Germinal center (tissue), 1 donor: ENCODE measurements at regions not wholly inside any gene's neighbourhood (a gene's known extent, or its start where the extent isn't known, plus 50 kb on each side); places are given as distances from the start of the nearest gene placed in this dataset.
"Not testable (repeated sequence)": the region's sequence is repeated elsewhere in the genome, so short reads cannot be mapped to it uniquely, and the experiment has no call there.

Source experiments
- DNase-seq: peaks from one replicate; pipeline ENCODE4 v3.0.0; 2012; ENCODE audit warnings: mixed read lengths, low spot score

GRCh38 chr21:28523367-28523766 lies 469.3 kb downstream of the LTN1 start:
- DNase-seq: no peak

GRCh38 chr21:28522014-28522799 lies 470.5 kb downstream of the LTN1 start:
- no peak for DNase-seq

GRCh38 chr21:28518630-28519029 lies 474.0 kb downstream of the LTN1 start:
- no peak for DNase-seq

- DNase-seq: peak; percentile 65
Observed at GRCh38 chr21:28516991-28517592, 475.6 kb downstream of the LTN1 start.

- no peak for DNase-seq
Observed at GRCh38 chr21:28516021-28516420, 476.7 kb downstream of the LTN1 start.

- DNase-seq: no peak
Observed at GRCh38 chr21:28513428-28513827, 479.2 kb downstream of the LTN1 start.

- no peak for DNase-seq
Observed at GRCh38 chr21:28509031-28509430, 483.6 kb downstream of the LTN1 start.

- no peak for DNase-seq
Observed at GRCh38 chr21:28508126-28508525, 484.6 kb downstream of the LTN1 start.

- no peak for DNase-seq
Observed at GRCh38 chr21:28496517-28496916, 496.2 kb downstream of the LTN1 start.

GRCh38 chr21:28492127-28492526 lies 500.6 kb downstream of the LTN1 start:
- no peak for DNase-seq

- no peak for DNase-seq
Observed at GRCh38 chr21:28489821-28490350, 502.8 kb downstream of the LTN1 start.

GRCh38 chr21:28489162-28489561 lies 503.5 kb downstream of the LTN1 start:
- DNase-seq: no peak

GRCh38 chr21:28487455-28488070 lies 505.1 kb downstream of the LTN1 start:
- no peak for DNase-seq

GRCh38 chr21:28485301-28486022 lies 507.2 kb downstream of the LTN1 start:
- DNase-seq: no peak

GRCh38 chr21:28483301-28484035 lies 509.2 kb downstream of the LTN1 start:
- DNase-seq: no peak

GRCh38 chr21:28482657-28483056 lies 510.0 kb downstream of the LTN1 start:
- DNase-seq: no peak

- peak; percentile 31 for DNase-seq
Observed at GRCh38 chr21:28480470-28480869, 512.2 kb downstream of the LTN1 start.

- DNase-seq: peak; percentile 24
Observed at GRCh38 chr21:28473530-28474220, 519.0 kb downstream of the LTN1 start.

- not testable (repeated sequence) for DNase-seq
Observed at GRCh38 chr21:28472543-28472942, 520.1 kb downstream of the LTN1 start.

GRCh38 chr21:28464988-28465387 lies 527.7 kb downstream of the LTN1 start:
- no peak for DNase-seq

- DNase-seq: no peak
Observed at GRCh38 chr21:28464095-28464494, 528.6 kb downstream of the LTN1 start.
